ENCODE measurements at regions not wholly inside any gene's neighbourhood (a gene's known extent, or its start where the extent isn't known, plus 50 kb on each side); places are given as distances from the start of the nearest gene placed in this dataset.

- no peak for TF ChIP-seq CTCF (IDR thresholded peaks at IDR 0.05; ENCODE audit: insufficient read depth in 1 of 2, low read depth in 1 of 2, low read length in 1 of 2, severe bottlenecking in 1 of 2, unreplicated experiment in 1 of 2)
- no peak overlapping the region for H3K4me3 ChIP-seq (ENCODE audit: low read depth, low read length)
- H3K27ac Mint-ChIP-seq (ENCODE audit: unreplicated experiment), result no peak overlapping the region
- no peaks in the 10 kb centered on the region for H3K27me3 Mint-ChIP-seq (ENCODE audit: insufficient read depth, unreplicated experiment)
- H3K4me1 Mint-ChIP-seq (ENCODE audit: low read depth, unreplicated experiment), result no peaks in the 10 kb centered on the region
- H3K9me3 ChIP-seq, result 0 out of 2 replicates have a peak, but pooled peaks cover 4% of the 10 kb centered on the region
- no peaks in the 10 kb centered on the region for H3K4me1 ChIP-seq
- CTCF ChIA-PET, result no interaction called here
- intact Hi-C loops (cut with micrococcal nuclease; ENCODE audit: unreplicated experiment), result no loop called here
- no peak for DNase-seq
- H3K27me3 ChIP-seq (replicated peaks; ENCODE audit: control insufficient read depth, insufficient read depth, low read length), result no peaks in the 10 kb centered on the region
- POLR2A ChIA-PET, result no interaction called here
- no peaks in the 10 kb centered on the region for H3K36me3 ChIP-seq (ENCODE audit: control insufficient read depth, insufficient read depth, low read length)
- no TSS peak for BruUV-seq (replicated peaks)
- no peaks in the 10 kb centered on the region for H3K9me3 Mint-ChIP-seq (ENCODE audit: unreplicated experiment)
- no peaks in the 10 kb centered on the region for H3K36me3 Mint-ChIP-seq (ENCODE audit: insufficient read depth, unreplicated experiment)
- no peak overlapping the region for H3K4me3 Mint-ChIP-seq (ENCODE audit: unreplicated experiment)
These were observed 158.6 kb upstream of the COL8A1 start for GRCh38 chr3:99479768-99480167.

- Mint-ChIP-seq H3K4me1 (ENCODE audit: low read depth, unreplicated experiment) (no peaks in the 10 kb centered on the region), H3K36me3 (ENCODE audit: insufficient read depth, unreplicated experiment) (no peaks in the 10 kb centered on the region)
- POLR2A ChIA-PET, result no interaction called here
These were observed 160.7 kb upstream of the COL8A1 start for GRCh38 chr3:99477650-99478049.

GRCh38 chr3:99475229-99475628 is 163.2 kb upstream of the COL8A1 start:
- no peak overlapping the region for H3K4me3 Mint-ChIP-seq (ENCODE audit: unreplicated experiment)
- no peaks in the 10 kb centered on the region for H3K27me3 ChIP-seq (replicated peaks; ENCODE audit: control insufficient read depth, insufficient read depth, low read length)
- no peaks in the 10 kb centered on the region for H3K9me3 Mint-ChIP-seq (ENCODE audit: unreplicated experiment)
- CTCF ChIA-PET, result no interaction called here
- H3K27ac Mint-ChIP-seq (ENCODE audit: unreplicated experiment), result no peak overlapping the region
- POLR2A ChIA-PET, result no interaction called here
- H3K4me1 Mint-ChIP-seq (ENCODE audit: low read depth, unreplicated experiment), result no peaks in the 10 kb centered on the region
- DNase-seq, result no peak
- H3K27me3 Mint-ChIP-seq (ENCODE audit: insufficient read depth, unreplicated experiment), result no peaks in the 10 kb centered on the region
- BruUV-seq (replicated peaks), result no TSS peak
- no peaks in the 10 kb centered on the region for H3K36me3 Mint-ChIP-seq (ENCODE audit: insufficient read depth, unreplicated experiment)
- no peak for TF ChIP-seq CTCF (IDR thresholded peaks at IDR 0.05; ENCODE audit: insufficient read depth in 1 of 2, low read depth in 1 of 2, low read length in 1 of 2, severe bottlenecking in 1 of 2, unreplicated experiment in 1 of 2)
- 0 out of 2 replicates have a peak, but pooled peaks cover 4% of the 10 kb centered on the region for H3K9me3 ChIP-seq
- H3K36me3 ChIP-seq (ENCODE audit: control insufficient read depth, insufficient read depth, low read length), result no peaks in the 10 kb centered on the region
- no peak overlapping the region for H3K4me3 ChIP-seq (ENCODE audit: low read depth, low read length)
- intact Hi-C loops (cut with micrococcal nuclease; ENCODE audit: unreplicated experiment), result no loop called here
- no peaks in the 10 kb centered on the region for H3K4me1 ChIP-seq

More at GRCh38 chr3:99477650-99478049, 160.7 kb upstream of the COL8A1 start:
- no peak for DNase-seq
- Mint-ChIP-seq H3K27ac (ENCODE audit: unreplicated experiment) (no peak overlapping the region), H3K27me3 (ENCODE audit: insufficient read depth, unreplicated experiment) (no peaks in the 10 kb centered on the region), H3K4me3 (ENCODE audit: unreplicated experiment) (no peak overlapping the region), H3K9me3 (ENCODE audit: unreplicated experiment) (no peaks in the 10 kb centered on the region)
- no peak overlapping the region for H3K4me3 ChIP-seq (ENCODE audit: low read depth, low read length)
- no peaks in the 10 kb centered on the region for H3K27me3 ChIP-seq (replicated peaks; ENCODE audit: control insufficient read depth, insufficient read depth, low read length)
- H3K36me3 ChIP-seq (ENCODE audit: control insufficient read depth, insufficient read depth, low read length), result no peaks in the 10 kb centered on the region
- CTCF ChIA-PET, result no interaction called here
- 0 out of 2 replicates have a peak, but pooled peaks cover 4% of the 10 kb centered on the region for H3K9me3 ChIP-seq
- no peaks in the 10 kb centered on the region for H3K4me1 ChIP-seq
- intact Hi-C loops (cut with micrococcal nuclease; ENCODE audit: unreplicated experiment), result no loop called here
- no peak for TF ChIP-seq CTCF (IDR thresholded peaks at IDR 0.05; ENCODE audit: insufficient read depth in 1 of 2, low read depth in 1 of 2, low read length in 1 of 2, severe bottlenecking in 1 of 2, unreplicated experiment in 1 of 2)
- no TSS peak for BruUV-seq (replicated peaks)

Data from Caco-2 (cell line).